ENCODE measurements at regions not wholly inside any gene's neighbourhood (a gene's known extent, or its start where the extent isn't known, plus 50 kb on each side); places are given as distances from the start of the nearest gene placed in this dataset.

DNA sequence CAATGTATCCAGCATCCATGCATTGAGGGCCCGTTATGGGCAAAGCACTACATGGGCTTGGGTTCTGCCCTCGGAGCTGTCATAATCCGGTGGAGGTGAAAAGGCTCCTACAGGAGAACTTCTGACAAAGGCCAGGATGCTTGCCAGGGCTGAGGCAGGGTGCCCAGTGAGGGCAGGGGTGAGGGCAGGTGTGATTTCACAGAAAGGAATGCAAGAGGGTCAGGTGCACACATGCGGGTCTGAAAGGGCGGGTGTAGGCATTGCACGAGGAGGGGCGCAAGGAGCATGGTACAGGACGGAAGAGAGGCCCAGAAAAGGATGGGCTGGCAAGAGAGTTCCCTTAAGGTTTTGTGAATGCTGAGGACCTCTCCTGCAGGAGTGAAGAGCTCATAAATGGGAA is 348.0 kb downstream of the BTBD3 start:
- TF ChIP-seq, protein P1, sequence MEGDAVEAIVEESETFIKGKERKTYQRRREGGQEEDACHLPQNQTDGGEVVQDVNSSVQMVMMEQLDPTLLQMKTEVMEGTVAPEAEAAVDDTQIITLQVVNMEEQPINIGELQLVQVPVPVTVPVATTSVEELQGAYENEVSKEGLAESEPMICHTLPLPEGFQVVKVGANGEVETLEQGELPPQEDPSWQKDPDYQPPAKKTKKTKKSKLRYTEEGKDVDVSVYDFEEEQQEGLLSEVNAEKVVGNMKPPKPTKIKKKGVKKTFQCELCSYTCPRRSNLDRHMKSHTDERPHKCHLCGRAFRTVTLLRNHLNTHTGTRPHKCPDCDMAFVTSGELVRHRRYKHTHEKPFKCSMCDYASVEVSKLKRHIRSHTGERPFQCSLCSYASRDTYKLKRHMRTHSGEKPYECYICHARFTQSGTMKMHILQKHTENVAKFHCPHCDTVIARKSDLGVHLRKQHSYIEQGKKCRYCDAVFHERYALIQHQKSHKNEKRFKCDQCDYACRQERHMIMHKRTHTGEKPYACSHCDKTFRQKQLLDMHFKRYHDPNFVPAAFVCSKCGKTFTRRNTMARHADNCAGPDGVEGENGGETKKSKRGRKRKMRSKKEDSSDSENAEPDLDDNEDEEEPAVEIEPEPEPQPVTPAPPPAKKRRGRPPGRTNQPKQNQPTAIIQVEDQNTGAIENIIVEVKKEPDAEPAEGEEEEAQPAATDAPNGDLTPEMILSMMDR (IDR thresholded peaks at IDR 0.05; ENCODE audit: low read depth, low read length, missing input control): no peak
- TF ChIP-seq SP1 (IDR thresholded peaks at IDR 0.05) (no peak), JUND (IDR thresholded peaks at IDR 0.05) (no peak), FOXA1 (IDR thresholded peaks at IDR 0.05) (no peak), RAD21 (IDR thresholded peaks at IDR 0.05) (no peak), GABPA (IDR thresholded peaks at IDR 0.05 in 1 of 2, conservative IDR thresholded peaks at IDR 0.05 in 1 of 2) (no peak)
- TF ChIP-seq, protein P2, sequence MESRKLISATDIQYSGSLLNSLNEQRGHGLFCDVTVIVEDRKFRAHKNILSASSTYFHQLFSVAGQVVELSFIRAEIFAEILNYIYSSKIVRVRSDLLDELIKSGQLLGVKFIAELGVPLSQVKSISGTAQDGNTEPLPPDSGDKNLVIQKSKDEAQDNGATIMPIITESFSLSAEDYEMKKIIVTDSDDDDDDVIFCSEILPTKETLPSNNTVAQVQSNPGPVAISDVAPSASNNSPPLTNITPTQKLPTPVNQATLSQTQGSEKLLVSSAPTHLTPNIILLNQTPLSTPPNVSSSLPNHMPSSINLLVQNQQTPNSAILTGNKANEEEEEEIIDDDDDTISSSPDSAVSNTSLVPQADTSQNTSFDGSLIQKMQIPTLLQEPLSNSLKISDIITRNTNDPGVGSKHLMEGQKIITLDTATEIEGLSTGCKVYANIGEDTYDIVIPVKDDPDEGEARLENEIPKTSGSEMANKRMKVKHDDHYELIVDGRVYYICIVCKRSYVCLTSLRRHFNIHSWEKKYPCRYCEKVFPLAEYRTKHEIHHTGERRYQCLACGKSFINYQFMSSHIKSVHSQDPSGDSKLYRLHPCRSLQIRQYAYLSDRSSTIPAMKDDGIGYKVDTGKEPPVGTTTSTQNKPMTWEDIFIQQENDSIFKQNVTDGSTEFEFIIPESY (IDR thresholded peaks at IDR 0.05): no peak
- TF ChIP-seq, protein P3, sequence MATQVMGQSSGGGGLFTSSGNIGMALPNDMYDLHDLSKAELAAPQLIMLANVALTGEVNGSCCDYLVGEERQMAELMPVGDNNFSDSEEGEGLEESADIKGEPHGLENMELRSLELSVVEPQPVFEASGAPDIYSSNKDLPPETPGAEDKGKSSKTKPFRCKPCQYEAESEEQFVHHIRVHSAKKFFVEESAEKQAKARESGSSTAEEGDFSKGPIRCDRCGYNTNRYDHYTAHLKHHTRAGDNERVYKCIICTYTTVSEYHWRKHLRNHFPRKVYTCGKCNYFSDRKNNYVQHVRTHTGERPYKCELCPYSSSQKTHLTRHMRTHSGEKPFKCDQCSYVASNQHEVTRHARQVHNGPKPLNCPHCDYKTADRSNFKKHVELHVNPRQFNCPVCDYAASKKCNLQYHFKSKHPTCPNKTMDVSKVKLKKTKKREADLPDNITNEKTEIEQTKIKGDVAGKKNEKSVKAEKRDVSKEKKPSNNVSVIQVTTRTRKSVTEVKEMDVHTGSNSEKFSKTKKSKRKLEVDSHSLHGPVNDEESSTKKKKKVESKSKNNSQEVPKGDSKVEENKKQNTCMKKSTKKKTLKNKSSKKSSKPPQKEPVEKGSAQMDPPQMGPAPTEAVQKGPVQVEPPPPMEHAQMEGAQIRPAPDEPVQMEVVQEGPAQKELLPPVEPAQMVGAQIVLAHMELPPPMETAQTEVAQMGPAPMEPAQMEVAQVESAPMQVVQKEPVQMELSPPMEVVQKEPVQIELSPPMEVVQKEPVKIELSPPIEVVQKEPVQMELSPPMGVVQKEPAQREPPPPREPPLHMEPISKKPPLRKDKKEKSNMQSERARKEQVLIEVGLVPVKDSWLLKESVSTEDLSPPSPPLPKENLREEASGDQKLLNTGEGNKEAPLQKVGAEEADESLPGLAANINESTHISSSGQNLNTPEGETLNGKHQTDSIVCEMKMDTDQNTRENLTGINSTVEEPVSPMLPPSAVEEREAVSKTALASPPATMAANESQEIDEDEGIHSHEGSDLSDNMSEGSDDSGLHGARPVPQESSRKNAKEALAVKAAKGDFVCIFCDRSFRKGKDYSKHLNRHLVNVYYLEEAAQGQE (IDR thresholded peaks at IDR 0.05): no peak
- TF ChIP-seq, protein P4, sequence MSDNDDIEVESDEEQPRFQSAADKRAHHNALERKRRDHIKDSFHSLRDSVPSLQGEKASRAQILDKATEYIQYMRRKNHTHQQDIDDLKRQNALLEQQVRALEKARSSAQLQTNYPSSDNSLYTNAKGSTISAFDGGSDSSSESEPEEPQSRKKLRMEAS (IDR thresholded peaks at IDR 0.05): no peak
